HEK293T (cell line): ENCODE measurements at regions not wholly inside any gene's neighbourhood (a gene's known extent, or its start where the extent isn't known, plus 50 kb on each side); places are given as distances from the start of the nearest gene placed in this dataset.

Source experiments
- ARNT ChIP-seq: fragments of 450-650 bp; IDR thresholded peaks from 2 replicates; pipeline ENCODE4 v1.6.1; 2017; ENCODE audit warnings: mild to moderate bottlenecking
- ELF4 ChIP-seq: fragments of 450-650 bp; IDR thresholded peaks from 2 replicates; pipeline ENCODE4 v1.6.1; 2017; ENCODE audit warnings: antibody characterized with exemption
- FOXA1 ChIP-seq: fragments of 450-650 bp; IDR thresholded peaks from 2 replicates; pipeline ENCODE4 v1.6.1; 2016; ENCODE audit warnings: mild to moderate bottlenecking
- FOXK2 ChIP-seq: fragments of 450-650 bp; IDR thresholded peaks from 2 replicates; pipeline ENCODE4 v1.6.1; 2016; ENCODE audit warnings: mild to moderate bottlenecking
- LEF1 ChIP-seq: fragments of 450-650 bp; IDR thresholded peaks from 2 replicates; pipeline ENCODE4 v1.6.1; 2017; ENCODE audit warnings: mild to moderate bottlenecking, borderline replicate concordance
- SP1 ChIP-seq: fragments of 450-650 bp; IDR thresholded peaks from 2 replicates; pipeline ENCODE4 v1.6.1; 2017
- SUZ12 ChIP-seq: fragments of 450-650 bp; IDR thresholded peaks from 2 replicates; pipeline ENCODE4 v1.6.1; 2016; ENCODE audit warnings: mild to moderate bottlenecking
- TARDBP ChIP-seq: fragments of 450-650 bp; IDR thresholded peaks from 2 replicates; pipeline ENCODE4 v1.6.1; 2016

- TF ChIP-seq ARNT (no peak), TARDBP (no peak), FOXK2 (no peak), SP1 (no peak), FOXA1 (no peak), ELF4 (no peak), SUZ12 (no peak), LEF1 (no peak)
These were observed 194.6 kb downstream of the ATXN7L3B start for GRCh38 chr12:74732164-74732784.
